Mucosa of descending colon (tissue), 3 donors: ENCODE measurements at regions not wholly inside any gene's neighbourhood (a gene's known extent, or its start where the extent isn't known, plus 50 kb on each side); places are given as distances from the start of the nearest gene placed in this dataset.

ENCODE experiments used
- ATAC-seq: fragments of 200-7000 bp; cut with Tn5 transposase; one replicate; pipeline ENCODE4 v1.9.1; 2020; ENCODE audit warnings: mild to moderate bottlenecking, moderate library complexity
- DNase-seq, 3 donors: peaks; one replicate each; pipeline ENCODE4 v3.0.0-alpha.2; 2020
- H3K36me3 ChIP-seq: fragments of 200-600 bp; one replicate; pipeline ENCODE4 v1.8.0; 2021; ENCODE audit warnings: low read depth, mild to moderate bottlenecking
- H3K4me1 ChIP-seq: fragments of 200-600 bp; one replicate; pipeline ENCODE4 v1.8.0; 2021; ENCODE audit warnings: low read depth, mild to moderate bottlenecking
- H3K4me3 ChIP-seq: fragments of 200-600 bp; one replicate; pipeline ENCODE4 v1.8.0; 2021; ENCODE audit warnings: mild to moderate bottlenecking
- H3K9me3 ChIP-seq: fragments of 200-600 bp; one replicate; pipeline ENCODE4 v1.8.0; 2021; ENCODE audit warnings: mild to moderate bottlenecking
- CTCF ChIP-seq: fragments of 200-600 bp; IDR thresholded peaks from one replicate; pipeline ENCODE4 v1.8.0; 2022; ENCODE audit warnings: antibody characterized with exemption, mild to moderate bottlenecking
- intact Hi-C, 2 donors: fragments of 100-400 bp; cut with DNase I in 1 of 2; cut with micrococcal nuclease in 1 of 2; formaldehyde crosslinking; loops; one replicate each; pipeline versions ENCODE4 v1.11.0 to v1.11.1; 2022; cut with DNase I, micrococcal nuclease
- donor health status: DM: no; HTN: no; CAD: no; lungs with moderate emphysema.
- donor health status: DM: no; HTN: no; CAD: no.
- donor health status: DM: no; HTN: yes; CAD: no.

DNA sequence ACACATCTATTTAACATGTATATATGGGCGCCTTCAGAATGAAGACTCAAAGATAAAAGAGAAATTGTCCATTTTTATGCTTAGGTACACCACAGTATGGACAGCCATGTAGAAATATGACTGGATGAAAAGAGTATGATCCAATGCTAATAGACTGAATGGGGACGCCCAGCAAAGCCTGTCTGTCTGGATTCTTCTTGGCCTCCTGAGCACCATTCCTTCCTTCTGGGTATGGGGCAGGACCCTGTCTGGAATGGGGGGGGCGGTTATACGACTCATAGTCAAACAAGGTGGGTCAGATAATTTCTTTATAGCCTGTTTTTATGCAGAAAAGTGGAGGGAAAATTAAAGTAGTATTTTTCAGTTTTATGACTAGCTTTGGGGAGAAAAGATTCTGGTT lies 81.2 kb upstream of the ABCD3 start:
- intact Hi-C loops: loop anchor here (5.0 kb wide), 1 partner anchor 275 kb away; no protein-coding TSS in a partner anchor
- no peak for DNase-seq
- TF ChIP-seq CTCF: no peak
- Histone ChIP-seq H3K36me3 (no peaks in the 10 kb centered on the region), H3K4me1 (no peaks in the 10 kb centered on the region), H3K4me3 (no peak overlapping the region), H3K9me3 (no peaks in the 10 kb centered on the region)
- no peak for ATAC-seq

DNA sequence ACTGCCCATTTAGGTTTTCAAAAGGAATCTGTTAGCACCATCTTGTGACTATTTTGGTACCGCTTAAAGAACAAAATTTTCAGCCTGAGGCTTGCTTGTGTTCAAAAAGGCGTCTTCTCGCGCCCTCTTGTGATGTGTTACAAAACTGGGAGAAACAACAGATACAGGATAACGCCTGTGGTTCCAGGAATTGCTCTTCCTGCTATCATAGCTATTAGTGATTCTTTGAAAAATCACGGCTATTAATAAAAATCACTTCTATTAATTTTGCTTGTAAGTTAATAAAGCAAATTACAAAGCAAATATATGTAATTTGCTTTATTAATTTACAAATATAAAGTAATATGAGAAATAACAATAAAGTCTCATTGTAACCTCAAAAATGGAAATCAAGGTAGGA lies 82.2 kb upstream of the ABCD3 start:
- TF ChIP-seq CTCF: peak; percentile 40
- H3K4me1 ChIP-seq: no peaks in the 10 kb centered on the region
- no peaks in the 10 kb centered on the region for H3K9me3 ChIP-seq
- H3K36me3 ChIP-seq: no peaks in the 10 kb centered on the region
- ATAC-seq: peak; percentile 91
- no peak overlapping the region for H3K4me3 ChIP-seq
- intact Hi-C loops: loop anchor here (5.0 kb wide), 1 partner anchor 274 kb away; no protein-coding TSS in a partner anchor
- peak in 2 of 3 donors; percentile 31 to 88 for DNase-seq

GRCh38 chr1:94335447-94335846 lies 82.7 kb upstream of the ABCD3 start:
- no peak for TF ChIP-seq CTCF
- H3K4me1 ChIP-seq: no peaks in the 10 kb centered on the region
- H3K36me3 ChIP-seq: no peaks in the 10 kb centered on the region
- DNase-seq (no peak), ATAC-seq (no peak)
- intact Hi-C loops: loop anchor here (5.0 kb wide), 1 partner anchor 273 kb away; no protein-coding TSS in a partner anchor
- no peak overlapping the region for H3K4me3 ChIP-seq
- H3K9me3 ChIP-seq: no peaks in the 10 kb centered on the region

GRCh38 chr1:94334764-94335163 lies 83.4 kb upstream of the ABCD3 start:
- TF ChIP-seq CTCF: no peak
- Histone ChIP-seq H3K36me3 (no peaks in the 10 kb centered on the region), H3K9me3 (no peaks in the 10 kb centered on the region), H3K4me3 (no peak overlapping the region), H3K4me1 (no peaks in the 10 kb centered on the region)
- DNase-seq (no peak), ATAC-seq (no peak)
- intact Hi-C loops: loop anchor here (5.0 kb wide), 2 partner anchors 272 to 287 kb away; no protein-coding TSS in a partner anchor

GRCh38 chr1:94332952-94333351 lies 85.2 kb upstream of the ABCD3 start:
- Histone ChIP-seq H3K4me1 (no peaks in the 10 kb centered on the region), H3K36me3 (no peaks in the 10 kb centered on the region), H3K4me3 (no peak overlapping the region), H3K9me3 (no peaks in the 10 kb centered on the region)
- DNase-seq (no peak), ATAC-seq (no peak)
- TF ChIP-seq CTCF: no peak
- intact Hi-C loops: loop anchor here in 1 of 2 donors (5.0 kb wide), 1 partner anchor 286 kb away; no protein-coding TSS in a partner anchor

- Histone ChIP-seq H3K9me3 (no peaks in the 10 kb centered on the region), H3K4me1 (no peaks in the 10 kb centered on the region), H3K4me3 (no peak overlapping the region), H3K36me3 (no peaks in the 10 kb centered on the region)
- DNase-seq (no peak), ATAC-seq (no peak)
- intact Hi-C loops: loop anchor here in 1 of 2 donors (5.0 kb wide), 1 partner anchor 285 kb away; no protein-coding TSS in a partner anchor
- TF ChIP-seq CTCF: no peak
These were observed 85.7 kb upstream of the ABCD3 start for GRCh38 chr1:94332516-94332915.
